ENCODE measurements at regions not wholly inside any gene's neighbourhood (a gene's known extent, or its start where the extent isn't known, plus 50 kb on each side); places are given as distances from the start of the nearest gene placed in this dataset.

- Histone ChIP-seq H3K9me3 (ENCODE audit: insufficient read depth, low read depth, low read length) (peaks cover 4% of the 10 kb centered on the region; the same call in 1 of the 2 replicates), H3K4me1 (ENCODE audit: insufficient read depth, low read length) (no peaks in the 10 kb centered on the region), H3K27me3 (ENCODE audit: insufficient read depth, low read length) (no peaks in the 10 kb centered on the region), H3K9ac (ENCODE audit: low read depth, low read length) (no peak overlapping the region), H3K36me3 (ENCODE audit: insufficient read depth, low read depth, low read length) (no peaks in the 10 kb centered on the region), H3K4me3 (ENCODE audit: low read length) (no peak overlapping the region), H3K27ac (ENCODE audit: low read length) (no peak overlapping the region)
Observed at GRCh38 chr6:129778793-129779192, 68.8 kb upstream of the ARHGAP18 start.

- no peaks in the 10 kb centered on the region for H3K36me3 ChIP-seq (ENCODE audit: insufficient read depth, low read depth, low read length)
- no peak overlapping the region for H3K27ac ChIP-seq (ENCODE audit: low read length)
- no peaks in the 10 kb centered on the region for H3K27me3 ChIP-seq (ENCODE audit: insufficient read depth, low read length)
- no peak overlapping the region for H3K4me3 ChIP-seq (ENCODE audit: low read length)
- no peaks in the 10 kb centered on the region for H3K4me1 ChIP-seq (ENCODE audit: insufficient read depth, low read length)
- no peak overlapping the region for H3K9ac ChIP-seq (ENCODE audit: low read depth, low read length)
- peaks cover 4% of the 10 kb centered on the region; the same call in 1 of the 2 replicates for H3K9me3 ChIP-seq (ENCODE audit: insufficient read depth, low read depth, low read length)
Observed at GRCh38 chr6:129777371-129777770, 67.4 kb upstream of the ARHGAP18 start.

GRCh38 chr6:129776542-129777330 is 66.8 kb upstream of the ARHGAP18 start:
- Histone ChIP-seq H3K4me3 (ENCODE audit: low read length) (no peak overlapping the region), H3K27ac (ENCODE audit: low read length) (no peak overlapping the region), H3K36me3 (ENCODE audit: insufficient read depth, low read depth, low read length) (no peaks in the 10 kb centered on the region), H3K9ac (ENCODE audit: low read depth, low read length) (no peak overlapping the region), H3K4me1 (ENCODE audit: insufficient read depth, low read length) (no peaks in the 10 kb centered on the region), H3K9me3 (ENCODE audit: insufficient read depth, low read depth, low read length) (peaks cover 4% of the 10 kb centered on the region; the same call in 1 of the 2 replicates), H3K27me3 (ENCODE audit: insufficient read depth, low read length) (no peaks in the 10 kb centered on the region)

- Histone ChIP-seq H3K9me3 (ENCODE audit: insufficient read depth, low read depth, low read length) (peaks cover 4% of the 10 kb centered on the region; the same call in 1 of the 2 replicates), H3K4me3 (ENCODE audit: low read length) (peak overlapping the region; percentile 61), H3K9ac (ENCODE audit: low read depth, low read length) (no peak overlapping the region), H3K4me1 (ENCODE audit: insufficient read depth, low read length) (no peaks in the 10 kb centered on the region), H3K27me3 (ENCODE audit: insufficient read depth, low read length) (no peaks in the 10 kb centered on the region), H3K27ac (ENCODE audit: low read length) (no peak overlapping the region), H3K36me3 (ENCODE audit: insufficient read depth, low read depth, low read length) (no peaks in the 10 kb centered on the region)
Observed at GRCh38 chr6:129774697-129775447, 64.9 kb upstream of the ARHGAP18 start.

GRCh38 chr6:129773304-129773703 is 63.3 kb upstream of the ARHGAP18 start:
- H3K27me3 ChIP-seq (ENCODE audit: insufficient read depth, low read length) = peaks cover 9% of the 10 kb centered on the region
- no peak overlapping the region for H3K9ac ChIP-seq (ENCODE audit: low read depth, low read length)
- H3K27ac ChIP-seq (ENCODE audit: low read length) = no peak overlapping the region
- no peak overlapping the region for H3K4me3 ChIP-seq (ENCODE audit: low read length)
- H3K4me1 ChIP-seq (ENCODE audit: insufficient read depth, low read length) = no peaks in the 10 kb centered on the region
- no peaks in the 10 kb centered on the region for H3K36me3 ChIP-seq (ENCODE audit: insufficient read depth, low read depth, low read length)
- no peaks in the 10 kb centered on the region for H3K9me3 ChIP-seq (ENCODE audit: insufficient read depth, low read depth, low read length)

- H3K9ac ChIP-seq (ENCODE audit: low read depth, low read length) = no peak overlapping the region
- no peak overlapping the region for H3K4me3 ChIP-seq (ENCODE audit: low read length)
- H3K36me3 ChIP-seq (ENCODE audit: insufficient read depth, low read depth, low read length) = no peaks in the 10 kb centered on the region
- H3K27ac ChIP-seq (ENCODE audit: low read length) = no peak overlapping the region
- H3K27me3 ChIP-seq (ENCODE audit: insufficient read depth, low read length) = peaks cover 25% of the 10 kb centered on the region
- H3K4me1 ChIP-seq (ENCODE audit: insufficient read depth, low read length) = peaks cover 3% of the 10 kb centered on the region; the same call in 1 of the 2 replicates
- H3K9me3 ChIP-seq (ENCODE audit: insufficient read depth, low read depth, low read length) = no peaks in the 10 kb centered on the region
Observed at GRCh38 chr6:129771678-129772077, 61.7 kb upstream of the ARHGAP18 start.

GRCh38 chr6:129767776-129768485 is 58.0 kb upstream of the ARHGAP18 start:
- Histone ChIP-seq H3K36me3 (ENCODE audit: insufficient read depth, low read depth, low read length) (no peaks in the 10 kb centered on the region), H3K27me3 (ENCODE audit: insufficient read depth, low read length) (peaks cover 39% of the 10 kb centered on the region), H3K9me3 (ENCODE audit: insufficient read depth, low read depth, low read length) (no peaks in the 10 kb centered on the region), H3K4me1 (ENCODE audit: insufficient read depth, low read length) (peaks cover 9% of the 10 kb centered on the region), H3K4me3 (ENCODE audit: low read length) (peak overlapping the region; percentile 85), H3K27ac (ENCODE audit: low read length) (no peak overlapping the region), H3K9ac (ENCODE audit: low read depth, low read length) (no peak overlapping the region; the same call in 1 of the 2 replicates)

- peak overlapping the region; percentile 85 for H3K4me3 ChIP-seq (ENCODE audit: low read length)
- no peak overlapping the region for H3K27ac ChIP-seq (ENCODE audit: low read length)
- no peaks in the 10 kb centered on the region for H3K36me3 ChIP-seq (ENCODE audit: insufficient read depth, low read depth, low read length)
- H3K9ac ChIP-seq (ENCODE audit: low read depth, low read length) = peak overlapping the region; percentile 39; the same call in 1 of the 2 replicates
- no peaks in the 10 kb centered on the region for H3K9me3 ChIP-seq (ENCODE audit: insufficient read depth, low read depth, low read length)
- H3K4me1 ChIP-seq (ENCODE audit: insufficient read depth, low read length) = peaks cover 9% of the 10 kb centered on the region
- H3K27me3 ChIP-seq (ENCODE audit: insufficient read depth, low read length) = peaks cover 39% of the 10 kb centered on the region
Observed at GRCh38 chr6:129766959-129767728, 57.2 kb upstream of the ARHGAP18 start.

GRCh38 chr6:129764761-129765407 is 54.9 kb upstream of the ARHGAP18 start:
- Histone ChIP-seq H3K4me1 (ENCODE audit: insufficient read depth, low read length) (peaks cover 9% of the 10 kb centered on the region), H3K27ac (ENCODE audit: low read length) (no peak overlapping the region), H3K36me3 (ENCODE audit: insufficient read depth, low read depth, low read length) (no peaks in the 10 kb centered on the region), H3K27me3 (ENCODE audit: insufficient read depth, low read length) (peaks cover 39% of the 10 kb centered on the region), H3K9me3 (ENCODE audit: insufficient read depth, low read depth, low read length) (no peaks in the 10 kb centered on the region), H3K4me3 (ENCODE audit: low read length) (no peak overlapping the region), H3K9ac (ENCODE audit: low read depth, low read length) (no peak overlapping the region)

- no peaks in the 10 kb centered on the region for H3K4me1 ChIP-seq (ENCODE audit: insufficient read depth, low read length)
Observed at GRCh38 chr6:129759796-129760605, 50.0 kb upstream of the ARHGAP18 start.

More at GRCh38 chr6:129759796-129760605, 50.0 kb upstream of the ARHGAP18 start:
- no peak overlapping the region for H3K4me3 ChIP-seq (ENCODE audit: low read length)
- H3K9ac ChIP-seq (ENCODE audit: low read depth, low read length) = no peak overlapping the region
- H3K9me3 ChIP-seq (ENCODE audit: insufficient read depth, low read depth, low read length) = no peaks in the 10 kb centered on the region
- no peaks in the 10 kb centered on the region for H3K27me3 ChIP-seq (ENCODE audit: insufficient read depth, low read length)
- no peak overlapping the region for H3K27ac ChIP-seq (ENCODE audit: low read length)
- H3K36me3 ChIP-seq (ENCODE audit: insufficient read depth, low read depth, low read length) = no peaks in the 10 kb centered on the region
